Fibroblast of lung (primary cell): ENCODE measurements at regions not wholly inside any gene's neighbourhood (a gene's known extent, or its start where the extent isn't known, plus 50 kb on each side); places are given as distances from the start of the nearest gene placed in this dataset.

ENCODE experiments used
- CTCF ChIP-seq, 2 donors: IDR thresholded peaks in 1 of 2; conservative IDR thresholded peaks in 1 of 2; 1 replicate in 1 of 2; 2 replicates in 1 of 2; pipeline ENCODE4 v1.5.1; 2011 to 2012; ENCODE audit warnings: low read length in 2 of 2, control low read depth in 1 of 2, inconsistent platforms in 1 of 2, low read depth in 1 of 2, mild to moderate bottlenecking in 1 of 2
- EZH2 ChIP-seq: IDR thresholded peaks from 2 replicates; pipeline ENCODE4 v1.5.1; 2012; ENCODE audit warnings: low read length, control low read depth, mild to moderate bottlenecking; ENCODE audit errors: missing control alignments

DNA sequence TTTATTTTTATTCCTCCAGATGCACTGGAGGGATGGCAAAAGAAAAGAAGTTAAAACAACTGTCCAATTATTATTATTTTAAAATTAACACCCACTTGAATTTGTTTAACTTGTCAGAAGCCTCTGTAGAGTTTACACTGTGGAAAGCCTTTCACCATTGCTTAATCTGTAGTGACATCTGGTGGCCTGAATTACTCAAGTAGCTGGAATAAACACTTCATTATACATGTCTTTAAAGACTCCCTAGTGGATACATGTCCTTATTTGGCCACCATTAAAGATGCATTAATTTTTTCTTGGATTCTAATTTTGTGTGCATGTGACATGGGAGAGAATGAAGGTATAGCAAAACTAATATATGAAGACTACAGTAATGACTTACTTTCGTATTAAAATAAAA is 1496.5 kb downstream of the FAM181B start:
- TF ChIP-seq EZH2 (no peak), CTCF (conservative IDR thresholded peaks at IDR 0.05 in 1 of 2, IDR thresholded peaks at IDR 0.05 in 1 of 2; ENCODE audit: low read depth in 1 of 2, low read length in 2 of 2) (peak; percentile 12 to 46)
